ENCODE measurements at regions not wholly inside any gene's neighbourhood (a gene's known extent, or its start where the extent isn't known, plus 50 kb on each side); places are given as distances from the start of the nearest gene placed in this dataset.

DNA sequence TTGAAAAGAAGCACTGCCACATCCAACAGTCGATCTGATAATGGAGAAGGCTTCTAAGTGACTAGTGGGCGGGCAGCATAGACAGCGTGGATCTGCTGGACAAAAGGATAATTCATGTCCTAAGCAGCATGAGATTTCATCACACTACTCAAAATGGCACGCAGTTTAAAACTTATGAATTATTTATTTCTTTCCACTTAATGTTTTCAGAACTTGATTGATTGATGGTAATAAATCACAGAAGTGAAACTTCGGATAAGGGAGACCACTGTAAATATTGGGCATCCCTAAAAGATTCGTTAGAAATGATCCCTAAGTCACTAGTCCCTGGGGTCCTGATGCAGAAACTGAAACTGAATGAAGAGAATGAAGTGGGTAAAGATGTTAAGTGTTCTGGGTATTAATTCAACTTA, 93.0 kb upstream of the ANK2 start:
- TF ChIP-seq, protein P1, sequence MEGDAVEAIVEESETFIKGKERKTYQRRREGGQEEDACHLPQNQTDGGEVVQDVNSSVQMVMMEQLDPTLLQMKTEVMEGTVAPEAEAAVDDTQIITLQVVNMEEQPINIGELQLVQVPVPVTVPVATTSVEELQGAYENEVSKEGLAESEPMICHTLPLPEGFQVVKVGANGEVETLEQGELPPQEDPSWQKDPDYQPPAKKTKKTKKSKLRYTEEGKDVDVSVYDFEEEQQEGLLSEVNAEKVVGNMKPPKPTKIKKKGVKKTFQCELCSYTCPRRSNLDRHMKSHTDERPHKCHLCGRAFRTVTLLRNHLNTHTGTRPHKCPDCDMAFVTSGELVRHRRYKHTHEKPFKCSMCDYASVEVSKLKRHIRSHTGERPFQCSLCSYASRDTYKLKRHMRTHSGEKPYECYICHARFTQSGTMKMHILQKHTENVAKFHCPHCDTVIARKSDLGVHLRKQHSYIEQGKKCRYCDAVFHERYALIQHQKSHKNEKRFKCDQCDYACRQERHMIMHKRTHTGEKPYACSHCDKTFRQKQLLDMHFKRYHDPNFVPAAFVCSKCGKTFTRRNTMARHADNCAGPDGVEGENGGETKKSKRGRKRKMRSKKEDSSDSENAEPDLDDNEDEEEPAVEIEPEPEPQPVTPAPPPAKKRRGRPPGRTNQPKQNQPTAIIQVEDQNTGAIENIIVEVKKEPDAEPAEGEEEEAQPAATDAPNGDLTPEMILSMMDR (IDR thresholded peaks at IDR 0.05): no peak
- TF ChIP-seq POLR2A (IDR thresholded peaks at IDR 0.05): no peak

Measured in prostate gland (tissue), 2 donors.